B cell (primary cell): ENCODE measurements at regions not wholly inside any gene's neighbourhood (a gene's known extent, or its start where the extent isn't known, plus 50 kb on each side); places are given as distances from the start of the nearest gene placed in this dataset.

ENCODE experiments used
- ATAC-seq: fragments of 200-7000 bp; cut with Tn5 transposase; one replicate; pipeline ENCODE4 v1.10.0; 2021; ENCODE audit warnings: low read depth, mild to moderate bottlenecking, moderate number of reproducible peaks, moderate library complexity
- CTCF ChIA-PET: fragments of 350-600 bp; sonication (Branson Sonifier 250); formaldehyde crosslinking; loops from one replicate; lab custom pipeline; 2021; ENCODE audit warnings: antibody characterized with exemption, inconsistent platforms; lab: Charles Lee
- POLR2A ChIA-PET: fragments of 350-600 bp; sonication (Branson Sonifier 250); formaldehyde crosslinking; loops from one replicate; lab custom pipeline; 2021; ENCODE audit warnings: antibody characterized with exemption; lab: Charles Lee
- DNase-seq: peaks from one replicate; pipeline ENCODE4 v3.0.0; 2013
- H2AFZ ChIP-seq: 2 replicates; pipeline ENCODE4 v1.6.1; 2012; ENCODE audit warnings: mild to moderate bottlenecking, low read depth, low read length; ENCODE audit not compliant: insufficient read depth, poor library complexity, severe bottlenecking
- H3K27ac ChIP-seq, 2 donors: 1 replicate in 1 of 2; 2 replicates in 1 of 2; pipeline ENCODE4 v1.5.1; 2012 to 2013; ENCODE audit warnings: low read length in 2 of 2, mild to moderate bottlenecking in 2 of 2, moderate library complexity in 1 of 2
- H3K27me3 ChIP-seq, 4 experiments: fragments of 200-600 bp in 1 of 4; sonication (generic) in 1 of 4; replicated peaks in 1 of 4; 1 replicate in 2 of 4; 2 replicates in 2 of 4; pipeline versions ENCODE4 v1.6.1 to v1.7.0; 2013 to 2016; ENCODE audit warnings: low read length in 3 of 4, mild to moderate bottlenecking in 2 of 4, mixed read lengths in 1 of 4, moderate library complexity in 1 of 4; ENCODE audit not compliant: insufficient read depth in 4 of 4, control insufficient read depth in 3 of 4; ENCODE audit errors: control extremely low read depth in 1 of 4
- H3K36me3 ChIP-seq, 2 experiments: replicated peaks in 1 of 2; 1 replicate in 1 of 2; 2 replicates in 1 of 2; pipeline versions ENCODE4 v1.6.1 to v1.7.1; 2013; ENCODE audit warnings: low read length in 1 of 2; ENCODE audit not compliant: insufficient read depth in 2 of 2, control insufficient read depth in 1 of 2; ENCODE audit errors: control extremely low read depth in 1 of 2, extremely low read depth in 1 of 2
- H3K4me1 ChIP-seq, 2 donors: fragments of 200-600 bp in 1 of 2; sonication (generic) in 1 of 2; 1 replicate in 1 of 2; 2 replicates in 1 of 2; pipeline versions ENCODE4 v1.5.1 to v1.6.1; 2013 to 2017; ENCODE audit warnings: low read length in 2 of 2; ENCODE audit not compliant: control insufficient read depth in 2 of 2, insufficient read depth in 2 of 2
- H3K4me2 ChIP-seq: replicated peaks from 2 replicates; pipeline ENCODE3; 2012; ENCODE audit warnings: mild to moderate bottlenecking, low read depth, low read length; ENCODE audit not compliant: poor library complexity, severe bottlenecking
- H3K4me3 ChIP-seq, 5 experiments: fragments of 200-600 bp in 1 of 5; sonication (generic) in 1 of 5; 1 replicate in 3 of 5; 2 replicates in 2 of 5; pipeline versions ENCODE4 v1.5.1 to v1.7.0; 2011 to 2016; ENCODE audit warnings: low read length in 4 of 5, mild to moderate bottlenecking in 4 of 5, low read depth in 2 of 5, control low read depth in 1 of 5, moderate library complexity in 1 of 5; ENCODE audit not compliant: insufficient read depth in 1 of 5; ENCODE audit errors: control extremely low read depth in 1 of 5, extremely low read depth in 1 of 5
- H3K79me2 ChIP-seq: fragments of 200-600 bp; sonication (generic); one replicate; pipeline ENCODE4 v1.6.0; 2016; ENCODE audit warnings: low read length; ENCODE audit not compliant: control insufficient read depth, insufficient read depth
- H3K9ac ChIP-seq: fragments of 200-600 bp; sonication (generic); 2 replicates; pipeline ENCODE4 v1.6.1; 2017; ENCODE audit warnings: mild to moderate bottlenecking, low read length, moderate library complexity
- H3K9me3 ChIP-seq, 3 donors: one replicate each; pipeline versions ENCODE4 v1.6.1 to v1.7.1; 2013; ENCODE audit warnings: low read length in 2 of 3; ENCODE audit not compliant: control insufficient read depth in 2 of 3, insufficient read depth in 1 of 3; ENCODE audit errors: control extremely low read depth in 1 of 3
- H4K20me1 ChIP-seq: 2 replicates; pipeline ENCODE4 v1.6.0; 2012; ENCODE audit warnings: mild to moderate bottlenecking, low read length; ENCODE audit not compliant: insufficient read depth, control insufficient read depth, poor library complexity, severe bottlenecking
- H3K27ac Mint-ChIP-seq: one replicate; pipeline ENCODE4 v1.8.0; 2021; ENCODE audit warnings: mixed read lengths
- H3K27me3 Mint-ChIP-seq: one replicate; pipeline ENCODE4 v1.8.0; 2021; ENCODE audit warnings: mixed read lengths
- H3K4me1 Mint-ChIP-seq: one replicate; pipeline ENCODE4 v1.8.0; 2021; ENCODE audit warnings: mixed read lengths
- H3K4me3 Mint-ChIP-seq: one replicate; pipeline ENCODE4 v1.8.0; 2021; ENCODE audit warnings: mixed read lengths
- H3K9me3 Mint-ChIP-seq: one replicate; pipeline ENCODE4 v1.8.0; 2022; ENCODE audit warnings: mixed read lengths; ENCODE audit not compliant: insufficient read depth
- CTCF ChIP-seq: fragments of 200-600 bp; IDR thresholded peaks from one replicate; pipeline ENCODE4 v1.8.0; 2022; ENCODE audit warnings: antibody characterized with exemption, mild to moderate bottlenecking
- EZH2 ChIP-seq: IDR thresholded peaks from 2 replicates; pipeline ENCODE4 v1.6.1; 2012; ENCODE audit warnings: borderline replicate concordance, low read depth, mild to moderate bottlenecking, moderate library complexity, low read length; ENCODE audit not compliant: insufficient read depth, poor library complexity, severe bottlenecking
- WGBS: methylation state at CpG from one replicate; pipeline ENCODE4 v1.1.5; 2013; ENCODE audit warnings: missing lambda C conversion rate; ENCODE audit not compliant: insufficient coverage; 5-methylcytosine and 5-hydroxymethylcytosine counted together
- intact Hi-C: fragments of 100-400 bp; cut with micrococcal nuclease; formaldehyde crosslinking; loops from one replicate; pipeline ENCODE4 v1.10.0; 2022

- no peak for ATAC-seq
- intact Hi-C loops, result no loop called here
- H3K27me3 ChIP-seq, result no peaks in the 10 kb centered on the region
- no peak overlapping the region for H3K27ac ChIP-seq
- H3K9me3 ChIP-seq, result no peaks in the 10 kb centered on the region
- POLR2A ChIA-PET, result no interaction called here
- H4K20me1 ChIP-seq, result no peaks in the 10 kb centered on the region
- no peak for DNase-seq
- no peak overlapping the region for H2AFZ ChIP-seq
- H3K4me2 ChIP-seq, result no peak overlapping the region
- CTCF ChIA-PET, result no interaction called here
- H3K4me1 ChIP-seq, result no peaks in the 10 kb centered on the region
- TF ChIP-seq EZH2 (no peak), CTCF (no peak)
- no peak overlapping the region for H3K9ac ChIP-seq
- no peaks in the 10 kb centered on the region for H3K9me3 Mint-ChIP-seq
- no peaks in the 10 kb centered on the region for H3K27me3 Mint-ChIP-seq
- 98% methylated on average over 2 of the region's 5 CpGs for WGBS
- no peaks in the 10 kb centered on the region for H3K36me3 ChIP-seq
- H3K79me2 ChIP-seq, result no peaks in the 10 kb centered on the region
- H3K27ac Mint-ChIP-seq, result no peak overlapping the region
- H3K4me3 Mint-ChIP-seq, result no peak overlapping the region
- H3K4me1 Mint-ChIP-seq, result peaks cover under 1% of the 10 kb centered on the region
- no peak overlapping the region for H3K4me3 ChIP-seq
These were observed 388.8 kb downstream of the CBLN2 start for GRCh38 chr18:72155327-72155726.

GRCh38 chr18:72154926-72155325, 389.2 kb downstream of the CBLN2 start:
- no peak overlapping the region for H3K4me2 ChIP-seq
- Mint-ChIP-seq H3K4me1 (no peaks in the 10 kb centered on the region), H3K9me3 (no peaks in the 10 kb centered on the region), H3K27me3 (no peaks in the 10 kb centered on the region), H3K4me3 (no peak overlapping the region), H3K27ac (no peak overlapping the region)
- H2AFZ ChIP-seq, result no peak overlapping the region
- no peaks in the 10 kb centered on the region for H3K27me3 ChIP-seq
- ATAC-seq (no peak), DNase-seq (no peak)
- H3K4me3 ChIP-seq, result no peak overlapping the region
- H3K36me3 ChIP-seq, result no peaks in the 10 kb centered on the region
- no peak overlapping the region for H3K27ac ChIP-seq
- H3K4me1 ChIP-seq, result no peaks in the 10 kb centered on the region
- no peaks in the 10 kb centered on the region for H3K9me3 ChIP-seq
- POLR2A ChIA-PET, result no interaction called here
- intact Hi-C loops, result no loop called here
- no peaks in the 10 kb centered on the region for H3K79me2 ChIP-seq
- no peaks in the 10 kb centered on the region for H4K20me1 ChIP-seq
- H3K9ac ChIP-seq, result no peak overlapping the region
- no CpG with 5 or more reads among the region's 2 CpGs for WGBS
- TF ChIP-seq CTCF, result no peak
- no peak for TF ChIP-seq EZH2
- CTCF ChIA-PET, result no interaction called here
